Endothelial cell of umbilical vein (primary cell): ENCODE measurements at regions not wholly inside any gene's neighbourhood (a gene's known extent, or its start where the extent isn't known, plus 50 kb on each side); places are given as distances from the start of the nearest gene placed in this dataset.

Experiments used
- EZH2 ChIP-seq: IDR thresholded peaks from 2 replicates; pipeline ENCODE4 v1.6.1; 2012; ENCODE audit warnings: borderline replicate concordance, low read depth, mild to moderate bottlenecking, moderate library complexity, low read length, inconsistent platforms; ENCODE audit not compliant: severe bottlenecking
- FOS ChIP-seq: IDR thresholded peaks from 2 replicates; pipeline ENCODE4 v1.6.1; 2011; ENCODE audit warnings: mild to moderate bottlenecking, low read length, moderate library complexity, borderline replicate concordance; ENCODE audit not compliant: insufficient read depth
- MYC ChIP-seq: IDR thresholded peaks from one replicate; pipeline ENCODE4 v1.6.1; 2011; ENCODE audit warnings: mild to moderate bottlenecking, low read depth, low read length
- POLR2A ChIP-seq: IDR thresholded peaks from 2 replicates; pipeline ENCODE4 v1.6.1; 2012; ENCODE audit warnings: low read depth, mild to moderate bottlenecking, control low read depth, low read length
- POLR2AphosphoS5 ChIP-seq: IDR thresholded peaks from 2 replicates; pipeline ENCODE4 v1.6.1; 2012; ENCODE audit warnings: low read depth, mild to moderate bottlenecking, control low read depth, low read length, moderate library complexity; ENCODE audit not compliant: insufficient read depth
- TF ChIP-seq, protein P1 (sequence below), 2 donors: IDR thresholded peaks; 1 replicate in 1 of 2; 2 replicates in 1 of 2; pipeline ENCODE4 v1.5.1; 2011; ENCODE audit warnings: low read length in 2 of 2, mild to moderate bottlenecking in 2 of 2, moderate library complexity in 2 of 2, control low read depth in 1 of 2, inconsistent platforms in 1 of 2, low read depth in 1 of 2; ENCODE audit not compliant: insufficient read depth in 1 of 2; ENCODE audit errors: extremely low read depth in 1 of 2
- TF ChIP-seq, protein P2 (sequence below): IDR thresholded peaks from 2 replicates; pipeline ENCODE4 v1.6.1; 2011; ENCODE audit not compliant: insufficient read depth, insufficient read length

DNA sequence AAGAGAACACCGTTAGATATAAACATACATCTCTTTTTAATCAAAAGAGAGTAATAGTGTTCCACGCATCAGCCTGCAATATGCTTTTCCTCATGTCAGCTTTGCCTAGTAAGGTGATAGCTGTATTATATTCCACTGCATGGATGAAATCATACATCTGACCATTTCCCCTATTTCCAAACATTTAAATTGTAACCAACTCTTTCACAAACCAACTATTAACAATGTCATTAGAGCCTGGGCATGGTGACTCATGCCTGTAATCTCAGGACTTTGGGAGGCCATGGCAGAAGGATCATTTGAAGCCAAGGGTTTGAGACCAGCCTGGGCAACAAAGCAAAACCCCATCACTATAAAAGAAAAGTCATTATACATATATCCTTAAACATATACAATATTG is 284.8 kb downstream of the BCL11A start:
- TF ChIP-seq MYC: no peak
- TF ChIP-seq POLR2A: no peak
- TF ChIP-seq, protein P1, sequence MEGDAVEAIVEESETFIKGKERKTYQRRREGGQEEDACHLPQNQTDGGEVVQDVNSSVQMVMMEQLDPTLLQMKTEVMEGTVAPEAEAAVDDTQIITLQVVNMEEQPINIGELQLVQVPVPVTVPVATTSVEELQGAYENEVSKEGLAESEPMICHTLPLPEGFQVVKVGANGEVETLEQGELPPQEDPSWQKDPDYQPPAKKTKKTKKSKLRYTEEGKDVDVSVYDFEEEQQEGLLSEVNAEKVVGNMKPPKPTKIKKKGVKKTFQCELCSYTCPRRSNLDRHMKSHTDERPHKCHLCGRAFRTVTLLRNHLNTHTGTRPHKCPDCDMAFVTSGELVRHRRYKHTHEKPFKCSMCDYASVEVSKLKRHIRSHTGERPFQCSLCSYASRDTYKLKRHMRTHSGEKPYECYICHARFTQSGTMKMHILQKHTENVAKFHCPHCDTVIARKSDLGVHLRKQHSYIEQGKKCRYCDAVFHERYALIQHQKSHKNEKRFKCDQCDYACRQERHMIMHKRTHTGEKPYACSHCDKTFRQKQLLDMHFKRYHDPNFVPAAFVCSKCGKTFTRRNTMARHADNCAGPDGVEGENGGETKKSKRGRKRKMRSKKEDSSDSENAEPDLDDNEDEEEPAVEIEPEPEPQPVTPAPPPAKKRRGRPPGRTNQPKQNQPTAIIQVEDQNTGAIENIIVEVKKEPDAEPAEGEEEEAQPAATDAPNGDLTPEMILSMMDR (IDR thresholded peaks at IDR 0.05; ENCODE audit: extremely low read depth in 1 of 2, insufficient read depth in 1 of 2, low read depth in 1 of 2, low read length in 2 of 2): no peak
- no peak for TF ChIP-seq EZH2
- TF ChIP-seq POLR2AphosphoS5: no peak
- TF ChIP-seq FOS: no peak
- TF ChIP-seq, protein P2, sequence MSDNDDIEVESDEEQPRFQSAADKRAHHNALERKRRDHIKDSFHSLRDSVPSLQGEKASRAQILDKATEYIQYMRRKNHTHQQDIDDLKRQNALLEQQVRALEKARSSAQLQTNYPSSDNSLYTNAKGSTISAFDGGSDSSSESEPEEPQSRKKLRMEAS: no peak
